Endothelial cell of umbilical vein (primary cell): ENCODE measurements at regions not wholly inside any gene's neighbourhood (a gene's known extent, or its start where the extent isn't known, plus 50 kb on each side); places are given as distances from the start of the nearest gene placed in this dataset.

Experiments used
- CTCF ChIP-seq, 2 donors: IDR thresholded peaks; 1 replicate in 1 of 2; 2 replicates in 1 of 2; pipeline ENCODE4 v1.5.1; 2011; ENCODE audit warnings: low read length in 2 of 2, mild to moderate bottlenecking in 2 of 2, moderate library complexity in 2 of 2, control low read depth in 1 of 2, inconsistent platforms in 1 of 2, low read depth in 1 of 2; ENCODE audit not compliant: insufficient read depth in 1 of 2; ENCODE audit errors: extremely low read depth in 1 of 2
- EZH2 ChIP-seq: IDR thresholded peaks from 2 replicates; pipeline ENCODE4 v1.6.1; 2012; ENCODE audit warnings: borderline replicate concordance, low read depth, mild to moderate bottlenecking, moderate library complexity, low read length, inconsistent platforms; ENCODE audit not compliant: severe bottlenecking
- FOS ChIP-seq: IDR thresholded peaks from 2 replicates; pipeline ENCODE4 v1.6.1; 2011; ENCODE audit warnings: mild to moderate bottlenecking, low read length, moderate library complexity, borderline replicate concordance; ENCODE audit not compliant: insufficient read depth
- GATA2 ChIP-seq: IDR thresholded peaks from 2 replicates; pipeline ENCODE4 v1.7.0; 2011; ENCODE audit warnings: low read depth, mild to moderate bottlenecking, moderate library complexity, mixed read lengths, low read length; ENCODE audit not compliant: insufficient read length, insufficient read depth
- JUN ChIP-seq: IDR thresholded peaks from 2 replicates; pipeline ENCODE4 v1.6.1; 2011; ENCODE audit warnings: borderline replicate concordance, low read depth; ENCODE audit not compliant: insufficient read length, insufficient read depth
- MAX ChIP-seq: IDR thresholded peaks from 2 replicates; pipeline ENCODE4 v1.6.1; 2011; ENCODE audit not compliant: insufficient read depth, insufficient read length
- MYC ChIP-seq: IDR thresholded peaks from one replicate; pipeline ENCODE4 v1.6.1; 2011; ENCODE audit warnings: mild to moderate bottlenecking, low read depth, low read length
- POLR2A ChIP-seq: IDR thresholded peaks from 2 replicates; pipeline ENCODE4 v1.6.1; 2012; ENCODE audit warnings: low read depth, mild to moderate bottlenecking, control low read depth, low read length
- POLR2AphosphoS5 ChIP-seq: IDR thresholded peaks from 2 replicates; pipeline ENCODE4 v1.6.1; 2012; ENCODE audit warnings: low read depth, mild to moderate bottlenecking, control low read depth, low read length, moderate library complexity; ENCODE audit not compliant: insufficient read depth

- no peak for TF ChIP-seq CTCF (IDR thresholded peaks at IDR 0.05; ENCODE audit: extremely low read depth in 1 of 2, insufficient read depth in 1 of 2, low read depth in 1 of 2, low read length in 2 of 2)
- TF ChIP-seq POLR2A, result no peak
- no peak for TF ChIP-seq POLR2AphosphoS5
- no peak for TF ChIP-seq EZH2
- TF ChIP-seq GATA2, result no peak
- TF ChIP-seq MAX, result no peak
- no peak for TF ChIP-seq MYC
- TF ChIP-seq JUN, result no peak
- TF ChIP-seq FOS, result no peak
These were observed 174.0 kb upstream of the PIEZO2 start for GRCh38 chr18:11323359-11323819.
